ENCODE measurements at regions not wholly inside any gene's neighbourhood (a gene's known extent, or its start where the extent isn't known, plus 50 kb on each side); places are given as distances from the start of the nearest gene placed in this dataset.
"Not testable (repeated sequence)": the region's sequence is repeated elsewhere in the genome, so short reads cannot be mapped to it uniquely, and the experiment has no call there.

- no peak for DNase-seq
Observed at GRCh38 chr9:81320909-81321482, 368.4 kb downstream of the TLE1 start.

- no peak for DNase-seq
Observed at GRCh38 chr9:81318571-81318970, 370.8 kb downstream of the TLE1 start.

GRCh38 chr9:81317939-81318338 lies 371.4 kb downstream of the TLE1 start:
- no peak for DNase-seq

- DNase-seq = no peak
Observed at GRCh38 chr9:81317223-81317622, 372.1 kb downstream of the TLE1 start.

GRCh38 chr9:81314490-81314889 lies 374.9 kb downstream of the TLE1 start:
- DNase-seq = no peak

GRCh38 chr9:81313877-81314276 lies 375.5 kb downstream of the TLE1 start:
- DNase-seq = no peak

GRCh38 chr9:81312346-81312745 lies 377.0 kb downstream of the TLE1 start:
- no peak for DNase-seq

- DNase-seq = no peak
Observed at GRCh38 chr9:81308404-81308803, 380.9 kb downstream of the TLE1 start.

GRCh38 chr9:81307791-81308190 lies 381.6 kb downstream of the TLE1 start:
- DNase-seq = not testable (repeated sequence)

- no peak for DNase-seq
Observed at GRCh38 chr9:81305561-81306182, 383.7 kb downstream of the TLE1 start.

- DNase-seq = no peak
Observed at GRCh38 chr9:81303658-81304057, 385.7 kb downstream of the TLE1 start.

GRCh38 chr9:81293651-81294050 lies 395.7 kb downstream of the TLE1 start:
- no peak for DNase-seq

- DNase-seq = no peak
Observed at GRCh38 chr9:81292056-81292805, 397.1 kb downstream of the TLE1 start.

GRCh38 chr9:81289622-81290021 lies 399.7 kb downstream of the TLE1 start:
- DNase-seq = no peak

- DNase-seq = no peak
Observed at GRCh38 chr9:81268048-81268447, 421.3 kb downstream of the TLE1 start.

- no peak for DNase-seq
Observed at GRCh38 chr9:81266674-81267073, 422.7 kb downstream of the TLE1 start.

GRCh38 chr9:81266086-81266485 lies 423.3 kb downstream of the TLE1 start:
- DNase-seq = no peak

GRCh38 chr9:81264516-81264915 lies 424.8 kb downstream of the TLE1 start:
- DNase-seq = no peak

GRCh38 chr9:81259896-81260295 lies 429.5 kb downstream of the TLE1 start:
- no peak for DNase-seq

GRCh38 chr9:81256368-81256767 lies 433.0 kb downstream of the TLE1 start:
- DNase-seq = no peak

GRCh38 chr9:81250606-81251005 lies 438.7 kb downstream of the TLE1 start:
- no peak for DNase-seq

GRCh38 chr9:81250041-81250440 lies 439.3 kb downstream of the TLE1 start:
- DNase-seq = no peak

- no peak for DNase-seq
Observed at GRCh38 chr9:81245254-81245956, 443.9 kb downstream of the TLE1 start.

- DNase-seq = no peak
Observed at GRCh38 chr9:81244631-81245030, 444.7 kb downstream of the TLE1 start.
